Activated CD8-positive, alpha-beta memory T cell treated with anti-CD3 and anti-CD28 coated beads, Interleukin-2, amount 50 U/mL, for 24 hours (primary cell): ENCODE measurements at regions not wholly inside any gene's neighbourhood (a gene's known extent, or its start where the extent isn't known, plus 50 kb on each side); places are given as distances from the start of the nearest gene placed in this dataset.
"Not testable (repeated sequence)": the region's sequence is repeated elsewhere in the genome, so short reads cannot be mapped to it uniquely, and the experiment has no call there.

Experiments used
- DNase-seq: peaks from one replicate; pipeline ENCODE4 v3.0.0-alpha.2; 2020; ENCODE audit errors: extremely low read depth

DNA sequence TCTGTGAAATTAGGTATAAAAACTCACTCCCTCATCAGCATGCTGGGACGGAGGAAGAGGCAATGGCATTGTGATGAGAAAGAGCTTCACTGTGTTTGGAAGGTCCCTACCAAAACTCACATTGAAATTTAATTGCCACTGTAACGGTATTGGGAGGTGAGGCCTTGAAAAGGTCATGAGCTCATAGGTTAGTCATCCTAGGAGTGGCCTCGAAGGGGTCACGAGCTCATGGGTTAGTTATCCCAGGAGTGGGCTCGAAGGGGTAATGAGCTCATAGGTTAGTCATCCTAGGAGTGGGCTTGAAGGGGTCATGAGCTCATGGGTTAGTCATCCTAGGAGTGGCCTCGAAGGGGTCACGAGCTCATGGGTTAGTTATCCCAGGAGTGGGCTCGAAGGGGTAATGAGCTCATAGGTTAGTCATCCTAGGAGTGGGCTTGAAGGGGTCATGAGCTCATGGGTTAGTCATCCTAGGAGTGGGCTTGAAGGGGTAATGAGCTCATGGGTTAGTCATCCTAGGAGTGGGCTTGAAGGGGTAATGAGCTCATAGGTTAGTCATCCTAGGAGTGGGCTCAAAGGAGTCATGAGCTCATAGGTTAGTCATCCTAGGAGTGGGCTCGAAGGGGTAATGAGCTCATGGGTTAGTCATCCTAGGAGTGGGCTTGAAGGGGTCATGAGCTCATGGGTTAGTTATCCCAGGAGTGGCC, 582.7 kb downstream of the GLRX3 start:
- DNase-seq = not testable (repeated sequence)

DNA sequence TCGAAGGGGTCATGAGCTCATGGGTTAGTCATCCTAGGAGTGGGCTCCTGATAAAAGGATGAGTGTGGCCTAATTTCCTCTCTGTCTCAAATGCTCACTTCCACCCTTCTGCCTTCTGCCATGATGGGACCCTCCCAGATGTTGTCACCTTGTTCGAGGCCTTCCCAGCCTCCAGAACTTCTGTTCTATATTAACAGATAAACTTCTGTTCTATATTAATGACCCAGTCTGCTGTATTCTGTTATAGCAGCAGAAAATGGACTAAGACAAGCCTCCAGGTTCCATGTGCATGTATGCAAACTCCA, 583.2 kb downstream of the GLRX3 start:
- DNase-seq = no peak

DNA sequence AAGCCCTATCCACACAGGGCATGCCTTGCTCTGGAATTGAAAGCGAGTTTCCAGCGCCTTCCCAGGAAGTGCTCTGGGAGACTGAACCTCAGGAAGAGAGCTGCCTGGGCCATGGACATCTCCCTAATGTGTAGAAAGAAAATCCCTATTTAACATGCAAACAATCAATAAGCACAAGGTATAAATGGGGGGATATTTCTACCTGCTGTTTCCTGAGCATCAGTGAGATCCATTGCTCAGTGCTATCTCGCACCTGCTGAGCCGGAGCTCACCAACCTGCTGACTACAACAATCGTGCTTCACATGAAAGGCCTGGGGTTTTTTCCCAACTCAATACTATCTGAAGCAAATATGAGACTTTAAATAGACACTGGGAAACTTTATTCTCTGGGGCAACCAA, 584.0 kb downstream of the GLRX3 start:
- DNase-seq = no peak

DNA sequence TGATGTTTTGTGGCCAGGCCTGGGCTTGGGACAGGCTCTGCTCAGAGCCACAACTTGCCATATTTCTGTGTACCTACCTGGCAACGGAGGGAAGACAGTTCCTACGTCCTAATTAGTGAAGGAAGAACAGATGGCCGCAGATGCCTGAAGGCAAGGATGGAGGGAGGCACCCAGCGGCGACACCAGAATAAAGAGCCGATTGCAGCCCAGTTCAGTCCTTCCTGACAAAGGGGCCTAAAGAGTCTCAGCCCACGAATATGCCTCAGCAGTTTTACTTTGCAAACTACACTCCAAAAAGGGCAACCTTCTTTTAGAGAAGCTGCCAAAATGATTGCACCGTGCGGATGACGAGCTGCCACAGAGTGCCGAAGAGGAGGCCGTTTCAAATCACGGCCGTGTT, 585.8 kb downstream of the GLRX3 start:
- no peak for DNase-seq

DNA sequence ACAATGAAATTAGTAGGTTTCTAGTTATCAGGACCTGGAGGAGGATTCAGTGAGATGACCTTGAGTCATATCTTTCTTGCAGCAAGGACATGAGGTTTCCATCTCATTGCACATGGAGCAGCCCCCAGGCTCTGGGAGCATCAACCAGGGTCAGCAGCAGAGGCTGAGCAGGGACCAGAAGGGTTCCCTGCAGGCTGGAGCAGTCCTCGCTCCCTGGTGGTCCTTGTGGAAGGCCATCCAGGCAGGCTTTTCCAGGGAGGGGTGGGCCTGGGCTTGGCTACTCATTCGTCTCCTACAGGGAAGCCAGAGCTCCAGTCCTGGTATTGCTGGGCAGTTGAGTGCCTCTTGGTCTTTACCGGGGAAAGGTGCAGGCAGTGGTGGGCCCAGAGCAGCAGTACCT, 587.5 kb downstream of the GLRX3 start:
- no peak for DNase-seq

DNA sequence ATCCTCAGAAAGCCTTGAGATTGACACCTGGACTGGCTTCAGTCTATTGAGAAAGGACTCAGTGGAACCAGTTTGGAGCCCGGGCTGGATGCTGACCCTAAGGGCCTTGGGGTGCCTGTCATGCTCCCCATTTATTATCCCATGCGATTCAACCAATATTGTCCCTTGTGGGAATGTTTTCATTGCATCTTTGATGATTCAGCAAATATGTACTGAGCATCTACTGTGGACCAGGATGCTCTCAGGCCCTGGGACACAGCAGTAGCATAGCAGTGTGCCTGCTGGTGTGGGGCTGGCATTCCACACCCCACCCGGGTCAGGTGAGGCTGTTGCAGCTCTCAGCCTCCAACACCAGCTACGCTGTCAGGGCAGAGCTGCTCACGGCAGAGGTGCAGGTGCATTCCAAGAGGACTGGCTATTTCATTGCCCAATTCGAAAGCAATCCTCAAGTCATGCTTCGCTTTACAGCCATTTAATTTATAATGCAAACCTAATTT, 586.0 kb downstream of the TCERG1L start:
- no peak for DNase-seq

DNA sequence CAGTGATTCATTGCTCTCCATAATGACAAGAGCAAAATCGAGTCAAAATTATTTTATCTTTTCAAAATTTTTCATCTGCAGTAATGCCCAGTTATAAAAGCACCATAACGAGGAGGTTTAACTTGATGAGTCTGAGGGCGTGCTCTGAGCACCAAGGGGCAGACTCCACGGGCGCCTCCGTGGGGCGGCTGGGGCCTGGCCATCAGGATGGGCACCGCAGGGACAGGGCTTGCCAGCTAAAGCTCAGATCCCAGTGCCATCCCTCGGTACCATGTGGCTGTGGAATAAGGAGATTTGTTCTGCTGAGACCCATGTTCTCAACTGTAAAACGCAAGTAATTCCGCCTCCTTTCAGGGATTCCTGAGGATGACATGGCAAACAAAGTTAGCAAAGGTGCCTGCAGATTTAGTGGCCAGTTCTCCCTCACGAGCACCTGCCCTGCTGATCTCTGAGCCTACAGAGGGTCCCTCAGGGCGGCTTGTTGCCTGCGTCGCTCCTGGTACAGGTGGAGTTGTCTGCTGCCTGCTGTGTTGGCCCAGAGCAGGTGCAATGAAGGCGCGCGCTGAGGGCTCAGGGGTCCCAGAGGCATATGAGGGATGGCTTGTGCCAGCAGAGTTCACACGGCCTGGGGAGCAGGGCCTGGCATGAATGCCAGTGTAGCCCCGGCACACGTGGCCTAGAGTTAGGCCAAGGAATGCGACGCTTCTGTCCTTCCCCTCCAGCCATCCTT, 584.4 kb downstream of the TCERG1L start:
- no peak for DNase-seq

DNA sequence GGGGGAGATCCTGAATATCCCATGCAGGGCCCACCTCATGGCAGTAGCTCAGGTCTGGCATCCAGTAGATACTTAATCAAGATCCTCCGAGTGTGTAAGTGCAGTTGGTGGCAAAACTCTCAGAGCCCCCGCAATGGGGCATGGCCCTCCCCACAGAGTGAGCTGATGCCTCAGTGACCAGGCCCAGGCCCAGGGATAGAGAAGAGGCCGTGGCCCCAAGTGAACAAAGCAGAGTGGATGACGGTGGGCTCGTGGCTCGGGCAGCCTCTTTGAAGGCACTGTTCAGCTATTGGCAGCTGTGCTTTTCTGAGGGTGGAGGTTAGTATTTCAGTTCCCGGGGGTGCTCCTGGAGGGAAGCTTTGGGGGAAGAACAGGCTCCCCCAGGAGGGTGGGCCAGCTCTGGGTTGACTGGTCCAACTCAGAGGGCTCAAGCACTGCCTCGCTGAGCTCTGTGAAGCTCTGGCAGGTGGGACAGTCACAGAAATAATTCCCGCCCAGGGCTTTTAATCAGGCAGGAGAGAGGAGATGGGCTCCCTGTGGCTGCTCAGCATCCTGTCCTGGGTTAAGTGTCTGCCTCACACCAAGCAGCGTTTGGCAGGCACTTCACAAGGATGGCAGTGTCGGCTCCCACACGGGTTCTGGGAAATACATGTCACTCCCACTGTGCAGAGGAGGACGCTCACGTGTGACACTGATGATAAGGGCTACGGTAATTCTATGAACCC, 583.6 kb downstream of the TCERG1L start:
- DNase-seq = no peak

DNA sequence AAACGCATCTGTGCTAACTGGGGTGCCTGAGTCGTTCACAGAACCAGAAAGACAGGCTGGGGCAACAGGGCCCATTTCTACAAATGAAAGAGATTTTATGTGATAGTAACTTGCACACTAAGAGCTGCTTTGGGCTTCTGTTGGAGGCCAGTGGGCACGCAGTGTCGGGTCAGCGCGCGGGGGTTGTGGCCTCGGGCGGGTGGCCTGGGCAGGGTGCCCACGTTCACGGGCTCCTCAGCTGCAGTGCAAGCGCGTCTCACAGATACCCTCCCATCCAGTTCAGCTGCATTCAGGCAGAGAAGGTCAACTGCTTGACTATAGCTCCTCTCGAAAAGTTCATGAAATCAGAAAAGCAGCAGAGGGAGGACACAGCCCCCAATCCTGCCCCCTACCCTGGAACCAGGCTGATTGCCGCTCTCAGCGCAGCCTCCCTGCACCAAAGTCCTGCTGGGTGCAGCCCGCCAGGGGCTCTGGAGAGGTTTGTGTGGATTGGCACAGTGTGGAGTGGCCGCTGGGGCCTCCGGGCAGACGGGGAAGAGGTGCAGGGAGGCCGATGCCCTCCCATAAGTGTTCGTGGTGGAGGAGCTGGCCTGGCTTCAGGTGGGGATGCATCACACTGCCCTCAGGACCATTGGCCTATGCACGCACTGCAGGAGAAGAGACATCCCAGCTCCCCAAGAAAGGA, 582.8 kb downstream of the TCERG1L start:
- no peak for DNase-seq

DNA sequence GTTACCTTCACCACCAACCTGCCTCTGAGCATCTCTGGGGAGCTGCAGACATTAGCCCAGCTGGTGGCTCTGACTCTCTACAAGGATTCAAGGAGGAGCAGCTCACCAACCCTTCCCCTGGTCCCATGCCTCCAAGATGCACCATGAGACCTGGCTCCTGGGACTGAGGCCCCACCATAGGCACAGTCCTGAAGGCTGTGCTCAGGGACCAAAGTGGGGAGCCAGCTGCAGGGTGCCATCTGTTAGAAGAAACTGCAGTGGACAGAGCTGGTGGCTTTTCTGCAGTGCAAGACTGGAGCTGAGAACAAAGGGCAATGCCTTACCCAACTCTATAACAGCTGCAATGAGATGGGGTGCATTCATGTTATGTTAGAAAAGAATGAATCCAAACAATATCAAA, 581.6 kb downstream of the TCERG1L start:
- DNase-seq = no peak

DNA sequence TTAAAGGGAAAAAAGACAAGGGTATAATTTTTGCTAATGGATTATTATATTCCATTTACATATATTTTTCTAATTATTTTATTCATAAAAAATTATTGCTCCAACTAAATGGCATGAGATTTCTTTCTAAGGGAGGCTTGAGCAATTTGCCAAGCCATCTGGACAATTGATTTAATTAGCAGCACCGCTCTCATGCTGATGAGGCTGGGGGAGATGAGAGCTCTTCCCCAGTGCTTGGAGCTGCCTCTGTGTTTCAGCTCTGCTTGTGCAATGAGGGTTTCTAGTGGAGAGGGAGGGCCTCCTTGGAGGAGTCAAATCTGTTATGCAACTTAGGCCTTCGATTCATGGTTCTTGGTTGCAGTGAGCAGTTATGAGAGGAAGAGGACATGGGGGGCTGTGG, 574.3 kb downstream of the TCERG1L start:
- no peak for DNase-seq

DNA sequence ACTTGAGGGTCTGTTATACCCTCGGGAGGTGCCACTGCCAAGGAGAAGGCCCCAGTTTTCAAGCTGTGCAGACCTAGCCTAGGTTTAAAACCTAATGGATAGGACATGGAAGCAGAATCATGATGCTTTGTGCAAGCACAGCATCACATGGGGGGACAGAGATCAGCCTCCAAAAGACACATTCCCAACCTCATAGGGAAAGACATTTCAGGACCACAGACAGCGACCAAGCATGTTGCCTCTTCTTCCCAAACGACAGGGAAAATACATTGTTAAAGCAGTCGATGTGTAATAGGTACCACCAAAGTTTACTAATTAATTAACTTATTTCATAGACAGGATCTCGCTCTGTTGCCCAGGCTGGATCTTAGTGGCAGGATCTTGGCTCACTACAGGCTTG, 573.9 kb downstream of the TCERG1L start:
- no peak for DNase-seq

DNA sequence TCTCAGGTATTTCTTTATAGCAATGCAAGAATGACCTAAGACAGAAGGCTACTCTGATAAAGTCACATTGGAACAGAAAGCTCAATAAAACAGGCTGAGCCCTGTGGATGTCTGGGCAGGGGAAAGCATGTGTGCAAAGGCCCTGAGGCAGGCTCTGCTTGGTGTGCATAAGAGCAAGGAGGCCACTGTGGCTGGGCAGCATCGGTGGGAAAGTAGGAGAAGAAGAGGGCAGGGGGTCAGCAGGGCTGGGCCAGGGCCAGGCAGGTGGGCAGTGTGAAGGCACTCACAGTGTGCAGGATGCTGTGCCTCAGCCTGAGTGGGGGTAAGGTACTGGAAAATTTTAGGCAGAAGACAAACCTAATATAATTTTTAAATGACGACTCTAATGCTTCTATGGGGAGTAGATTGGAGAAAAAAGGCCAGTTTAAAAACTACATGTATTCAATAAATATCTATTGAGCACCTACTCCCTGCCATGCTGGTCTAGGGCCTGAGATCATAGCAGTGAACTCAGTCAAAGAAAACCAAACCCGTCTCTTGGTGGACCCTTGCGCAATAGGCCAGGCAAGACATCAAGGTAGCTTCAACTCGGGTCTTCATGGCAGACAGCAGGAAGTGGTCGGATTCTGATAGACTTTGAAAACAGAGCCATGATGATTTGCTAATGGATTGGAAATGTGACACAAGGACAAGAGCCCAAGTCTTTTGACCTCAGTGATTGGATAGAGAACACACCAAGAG, 572.3 kb downstream of the TCERG1L start:
- DNase-seq = no peak

DNA sequence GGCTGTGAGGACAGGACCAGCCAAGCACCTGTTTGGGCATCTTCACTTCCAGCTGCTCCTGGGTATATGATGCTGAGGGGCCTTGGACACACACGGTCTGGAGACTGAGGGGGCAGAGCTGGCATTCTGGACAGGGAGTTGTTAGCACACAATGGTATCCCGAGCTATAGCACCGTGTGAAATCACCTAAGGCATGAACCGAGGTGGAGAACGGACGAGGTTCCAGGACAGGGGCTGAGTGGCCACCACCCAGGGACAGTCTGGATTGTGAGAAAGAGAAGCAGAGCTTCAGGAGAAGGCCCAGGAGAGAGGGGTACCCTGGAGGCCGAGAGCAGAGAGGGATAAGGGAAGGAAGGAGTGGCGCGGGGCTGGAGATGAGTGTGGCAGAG, 571.8 kb downstream of the TCERG1L start:
- DNase-seq = no peak

DNA sequence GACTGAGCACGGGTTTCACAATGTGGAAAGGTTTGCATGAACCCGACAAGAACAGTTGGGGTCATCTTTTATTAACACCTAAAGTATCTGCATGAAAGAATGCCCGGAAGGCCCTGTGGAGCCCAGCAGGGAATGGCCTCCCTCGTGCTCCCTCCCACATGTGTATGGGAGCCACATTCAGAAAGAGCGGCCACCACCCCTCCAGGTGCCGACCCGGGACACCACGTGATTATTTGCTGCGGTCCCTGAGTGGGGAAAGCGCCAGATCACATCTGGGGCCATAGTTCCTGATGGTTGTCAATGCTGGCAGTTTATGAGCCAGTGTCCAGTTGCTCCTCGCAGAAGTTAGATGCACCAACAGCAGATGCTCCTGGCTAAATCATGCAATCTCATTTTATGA, 571.4 kb downstream of the TCERG1L start:
- DNase-seq = no peak

DNA sequence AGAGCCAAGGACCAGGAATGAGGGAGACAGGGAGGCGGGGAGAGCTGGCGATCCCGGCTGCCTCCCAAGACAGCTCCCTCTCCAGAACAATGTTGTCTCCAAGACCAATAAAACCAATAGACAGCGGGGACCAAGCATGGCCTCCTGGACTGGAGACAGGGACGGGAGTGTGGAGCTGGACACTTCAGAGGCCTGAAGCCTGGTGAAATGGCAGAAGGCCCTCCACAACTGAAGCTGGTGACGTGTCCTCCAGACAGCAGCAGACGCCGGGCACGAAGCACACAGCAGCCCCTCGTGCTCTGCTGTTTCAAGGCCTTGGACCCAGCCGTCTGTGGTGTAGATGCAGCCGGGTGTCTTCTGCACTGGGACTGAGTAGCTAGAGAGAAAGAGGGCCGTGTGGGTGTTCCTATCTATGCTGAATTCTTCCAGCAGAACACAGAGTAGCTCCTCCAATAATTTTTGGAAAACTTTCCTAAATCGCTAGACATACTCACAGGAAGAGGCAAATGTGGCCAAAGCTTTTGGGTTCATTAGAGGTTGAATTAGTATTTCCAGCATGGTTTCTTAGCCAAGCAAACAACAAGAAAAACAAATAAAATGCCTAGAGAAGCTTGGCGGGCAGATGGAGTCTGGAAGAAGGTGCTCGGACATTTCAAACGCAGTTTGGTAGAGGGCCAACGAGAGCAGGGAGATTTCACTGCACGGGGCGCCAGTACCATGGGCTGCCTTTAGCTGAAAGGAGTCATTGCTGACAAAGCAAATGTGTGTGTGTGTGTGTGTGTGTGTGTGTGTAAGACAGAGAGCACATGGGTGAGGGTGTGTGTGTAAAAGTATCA, 570.4 kb downstream of the TCERG1L start:
- DNase-seq = no peak

DNA sequence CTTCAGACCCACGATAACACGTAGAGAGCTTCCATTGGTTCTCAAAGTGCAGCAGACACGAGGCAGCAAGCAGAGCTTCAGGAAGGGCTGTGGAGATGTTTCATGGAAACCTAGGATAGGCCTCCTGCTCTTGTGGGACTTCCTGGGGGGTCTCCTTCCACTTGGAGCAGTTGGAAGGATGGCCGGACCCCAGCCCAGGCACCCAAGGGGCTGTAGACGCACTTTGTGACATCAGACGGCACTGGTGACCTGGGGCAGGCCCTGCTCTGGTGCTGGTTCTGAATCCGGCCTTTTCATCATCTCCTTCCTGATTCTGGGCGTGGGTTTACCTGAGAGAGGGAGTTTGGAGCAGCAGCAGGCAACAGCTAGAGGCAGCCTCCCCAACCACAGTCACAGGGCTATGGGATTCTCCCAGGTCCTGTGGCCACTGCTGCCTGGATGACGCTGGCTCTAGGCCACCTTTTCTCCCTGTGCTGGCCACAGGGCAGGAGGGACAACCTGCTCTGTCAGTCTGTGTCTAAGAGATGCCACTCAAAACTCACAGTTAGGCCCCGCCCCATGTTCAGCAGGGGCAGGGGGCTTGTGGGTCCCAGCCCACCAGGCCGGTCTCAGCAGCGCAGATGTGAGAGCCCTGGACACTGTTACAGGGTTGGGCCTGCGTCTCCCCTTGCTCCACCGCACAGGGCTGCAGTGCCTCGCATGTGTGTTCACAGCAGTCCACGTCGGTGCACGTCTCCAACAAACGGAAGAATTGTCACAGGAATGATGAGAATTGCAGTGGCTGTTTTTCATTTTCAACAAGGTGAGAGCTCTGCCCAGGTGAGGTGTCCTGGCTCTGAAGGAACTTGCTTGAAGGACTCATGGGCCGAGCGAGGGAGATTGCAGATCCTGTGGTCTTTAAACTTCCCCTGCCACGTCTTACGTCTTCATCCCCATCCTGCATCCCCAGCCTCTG, 569.3 kb downstream of the TCERG1L start:
- no peak for DNase-seq

DNA sequence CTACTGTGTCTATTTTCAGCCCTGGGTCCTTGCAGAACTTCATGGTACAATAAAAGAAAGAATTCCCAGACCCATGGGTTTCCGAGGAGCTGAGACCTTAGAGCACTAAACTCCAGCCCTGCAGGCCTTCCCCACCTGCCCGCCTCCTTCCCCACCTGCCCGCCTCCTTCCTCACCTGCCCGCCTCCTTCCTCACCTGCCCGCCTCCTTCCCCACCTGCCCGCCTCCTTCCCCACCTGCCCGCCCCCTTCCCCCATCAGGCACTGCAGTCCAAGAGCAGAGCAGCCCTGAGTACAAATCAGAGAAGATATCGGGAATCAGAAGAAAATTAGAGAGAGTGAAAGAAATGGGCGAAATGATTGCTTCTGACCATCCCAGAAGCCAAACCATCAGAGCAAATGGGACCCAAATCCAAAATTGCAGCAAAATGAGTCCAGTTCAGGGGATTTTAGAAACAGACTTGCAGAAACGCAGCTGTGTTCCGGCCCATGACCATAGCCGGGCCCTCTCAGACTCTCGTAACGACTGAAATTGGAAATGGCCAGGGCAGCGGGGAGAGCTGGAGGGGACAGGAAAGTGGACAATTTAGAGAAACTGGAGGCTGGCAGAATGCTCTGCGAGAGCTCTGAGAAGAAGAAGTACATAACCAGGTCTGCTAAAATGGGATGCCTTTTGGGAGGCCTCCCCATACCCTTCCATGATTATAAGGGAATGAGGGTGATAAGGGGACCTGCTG, 568.4 kb downstream of the TCERG1L start:
- no peak for DNase-seq

DNA sequence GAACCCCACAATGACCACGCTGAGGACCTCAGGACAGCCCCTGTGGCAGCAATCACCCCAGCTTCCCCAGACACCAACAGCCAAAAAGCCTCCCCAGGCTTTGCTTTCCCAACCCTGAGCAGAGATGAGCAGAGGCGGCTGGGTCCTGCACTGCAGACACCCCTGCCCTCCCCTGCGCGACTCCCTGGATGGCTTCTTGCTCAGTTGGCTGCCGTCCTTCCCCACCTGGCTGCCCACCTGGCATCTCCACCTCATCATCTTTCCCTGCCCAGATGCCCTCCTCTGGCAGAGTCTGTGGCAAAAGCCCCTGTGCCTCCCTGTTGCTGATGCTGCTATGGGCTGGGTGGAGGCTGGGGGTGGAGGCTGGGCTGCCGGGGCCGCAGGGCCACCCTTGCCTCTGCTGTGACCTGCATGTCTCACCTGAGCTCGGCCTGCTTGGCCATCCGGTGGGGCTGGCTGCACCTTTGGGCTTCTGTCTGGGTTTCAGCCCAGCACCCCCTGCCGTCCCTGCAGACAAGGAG, 567.7 kb downstream of the TCERG1L start:
- no peak for DNase-seq
